ENCODE measurements at regions not wholly inside any gene's neighbourhood (a gene's known extent, or its start where the extent isn't known, plus 50 kb on each side); places are given as distances from the start of the nearest gene placed in this dataset.

DNA sequence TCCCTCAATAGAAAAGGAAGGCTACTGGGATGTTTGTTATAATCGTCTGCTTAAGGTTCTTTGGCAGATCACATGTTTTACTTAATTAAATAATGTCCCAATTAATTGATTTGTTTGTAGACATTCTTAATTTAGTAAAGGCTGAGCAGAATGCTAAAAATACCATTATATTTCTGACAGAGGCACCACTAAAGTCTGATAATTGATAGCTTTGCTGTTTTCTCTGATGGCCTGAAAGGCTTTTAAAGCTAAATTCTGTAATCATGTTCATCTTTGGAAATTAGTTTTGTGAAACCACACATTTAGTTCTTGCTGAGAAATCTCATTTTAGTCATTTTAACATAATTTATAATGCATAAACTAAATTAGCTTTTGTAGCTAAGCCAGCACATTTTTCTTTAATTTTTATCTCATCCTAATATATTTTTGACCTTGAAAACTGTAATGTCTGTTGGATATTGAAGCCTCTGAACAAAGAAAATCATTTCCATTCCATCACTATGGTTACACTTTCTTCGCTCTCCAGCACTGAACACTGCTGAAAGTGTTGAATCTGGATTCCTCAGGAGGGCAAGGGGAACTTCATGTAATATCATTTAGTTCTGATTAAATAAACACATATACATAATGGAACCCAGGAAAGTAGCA is 329.4 kb downstream of the ELAVL2 start:
- H2AFZ ChIP-seq, result no peak overlapping the region
- no peak overlapping the region for H3K9ac ChIP-seq
- no peak overlapping the region for H3K4me3 ChIP-seq (ENCODE audit: low read depth, low read length)
- no peak overlapping the region for H3K27ac ChIP-seq
- no peaks in the 10 kb centered on the region for H3K79me2 ChIP-seq
- TF ChIP-seq CTCF (IDR thresholded peaks at IDR 0.05), result no peak
- H3K4me1 ChIP-seq, result no peaks in the 10 kb centered on the region
- no peaks in the 10 kb centered on the region for H3K27me3 ChIP-seq (ENCODE audit: control insufficient read depth, insufficient read depth, low read length)
- no peaks in the 10 kb centered on the region for H3K36me3 ChIP-seq (ENCODE audit: control insufficient read depth, insufficient read depth, low read length)
- no peak overlapping the region for H3K4me2 ChIP-seq (ENCODE audit: low read length)
- no peaks in the 10 kb centered on the region for H3K9me3 ChIP-seq (ENCODE audit: control insufficient read depth, low read length)

DNA sequence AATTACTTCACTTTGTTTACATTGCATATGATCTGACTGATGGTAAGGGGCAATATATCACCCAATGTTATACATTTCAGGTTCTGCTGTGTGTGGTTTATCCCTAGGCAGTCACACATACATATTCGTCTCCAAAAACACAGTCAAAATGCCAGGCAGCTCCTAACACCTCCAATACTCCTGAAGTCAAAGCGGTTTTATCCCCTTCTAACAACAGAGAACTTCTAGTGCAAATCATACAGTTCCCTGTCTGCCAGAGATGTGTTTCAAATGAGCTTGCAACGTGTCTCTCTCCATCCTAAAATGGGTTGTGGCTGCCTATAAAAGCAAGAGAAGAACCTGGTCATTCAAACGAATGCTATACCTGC is 328.9 kb downstream of the ELAVL2 start:
- Histone ChIP-seq H2AFZ (no peak overlapping the region), H3K27me3 (ENCODE audit: control insufficient read depth, insufficient read depth, low read length) (no peaks in the 10 kb centered on the region), H3K27ac (no peak overlapping the region), H3K36me3 (ENCODE audit: control insufficient read depth, insufficient read depth, low read length) (no peaks in the 10 kb centered on the region), H3K79me2 (no peaks in the 10 kb centered on the region), H3K4me3 (ENCODE audit: low read depth, low read length) (no peak overlapping the region), H3K4me1 (no peaks in the 10 kb centered on the region), H3K4me2 (ENCODE audit: low read length) (no peak overlapping the region), H3K9ac (no peak overlapping the region), H3K9me3 (ENCODE audit: control insufficient read depth, low read length) (no peaks in the 10 kb centered on the region)
- TF ChIP-seq CTCF (IDR thresholded peaks at IDR 0.05), result no peak

DNA sequence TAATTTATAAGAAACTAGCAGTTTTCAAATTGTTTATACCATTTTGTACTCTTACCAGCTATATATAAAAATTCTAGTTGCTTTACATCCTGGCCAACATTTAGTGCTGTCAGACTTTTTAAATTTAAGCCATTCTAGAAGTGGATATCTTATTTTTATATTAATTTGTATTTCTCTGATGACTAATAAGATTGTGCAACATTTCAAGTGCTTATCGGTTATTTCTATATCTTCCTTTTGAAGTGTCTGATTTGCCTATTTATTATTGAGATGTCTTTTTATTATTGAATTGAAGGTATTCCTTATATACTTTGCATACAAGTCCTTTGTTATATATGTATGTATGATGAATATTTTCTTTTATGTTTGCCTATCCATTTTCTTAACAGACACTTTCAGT is 324.0 kb downstream of the ELAVL2 start:
- Histone ChIP-seq H3K4me2 (ENCODE audit: low read length) (no peak overlapping the region), H3K27me3 (ENCODE audit: control insufficient read depth, insufficient read depth, low read length) (no peaks in the 10 kb centered on the region), H3K36me3 (ENCODE audit: control insufficient read depth, insufficient read depth, low read length) (no peaks in the 10 kb centered on the region), H3K4me3 (ENCODE audit: low read depth, low read length) (no peak overlapping the region), H3K27ac (no peak overlapping the region), H3K9ac (no peak overlapping the region), H3K79me2 (no peaks in the 10 kb centered on the region), H3K4me1 (no peaks in the 10 kb centered on the region), H3K9me3 (ENCODE audit: control insufficient read depth, low read length) (no peaks in the 10 kb centered on the region), H2AFZ (no peak overlapping the region)
- TF ChIP-seq CTCF (IDR thresholded peaks at IDR 0.05), result no peak

DNA sequence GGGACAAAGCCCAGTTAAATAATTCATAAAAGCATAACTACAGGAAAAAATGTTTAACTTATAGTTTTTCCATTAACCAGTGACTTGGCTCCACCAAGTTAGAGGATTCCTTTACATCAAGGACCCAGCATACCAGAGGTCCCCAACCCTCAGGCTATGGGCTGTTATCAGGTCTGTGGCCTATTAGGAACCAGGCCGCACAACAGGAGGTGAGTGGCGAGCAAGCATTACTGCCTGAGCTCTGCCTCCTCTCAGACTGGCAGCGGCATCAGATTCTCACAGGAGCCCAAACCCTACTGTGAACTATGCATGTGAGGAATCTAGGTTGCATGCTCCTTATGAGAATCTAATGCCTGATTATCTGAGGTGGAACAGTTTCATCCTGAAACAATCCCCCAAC is 303.1 kb downstream of the ELAVL2 start:
- no peaks in the 10 kb centered on the region for H3K79me2 ChIP-seq
- no peaks in the 10 kb centered on the region for H3K27me3 ChIP-seq (ENCODE audit: control insufficient read depth, insufficient read depth, low read length)
- no peak overlapping the region for H2AFZ ChIP-seq
- H3K36me3 ChIP-seq (ENCODE audit: control insufficient read depth, insufficient read depth, low read length), result no peaks in the 10 kb centered on the region
- TF ChIP-seq CTCF (IDR thresholded peaks at IDR 0.05), result no peak
- H3K4me2 ChIP-seq (ENCODE audit: low read length), result no peak overlapping the region
- no peaks in the 10 kb centered on the region for H3K4me1 ChIP-seq
- no peak overlapping the region for H3K27ac ChIP-seq
- no peaks in the 10 kb centered on the region for H3K9me3 ChIP-seq (ENCODE audit: control insufficient read depth, low read length)
- H3K4me3 ChIP-seq (ENCODE audit: low read depth, low read length), result no peak overlapping the region
- no peak overlapping the region for H3K9ac ChIP-seq

DNA sequence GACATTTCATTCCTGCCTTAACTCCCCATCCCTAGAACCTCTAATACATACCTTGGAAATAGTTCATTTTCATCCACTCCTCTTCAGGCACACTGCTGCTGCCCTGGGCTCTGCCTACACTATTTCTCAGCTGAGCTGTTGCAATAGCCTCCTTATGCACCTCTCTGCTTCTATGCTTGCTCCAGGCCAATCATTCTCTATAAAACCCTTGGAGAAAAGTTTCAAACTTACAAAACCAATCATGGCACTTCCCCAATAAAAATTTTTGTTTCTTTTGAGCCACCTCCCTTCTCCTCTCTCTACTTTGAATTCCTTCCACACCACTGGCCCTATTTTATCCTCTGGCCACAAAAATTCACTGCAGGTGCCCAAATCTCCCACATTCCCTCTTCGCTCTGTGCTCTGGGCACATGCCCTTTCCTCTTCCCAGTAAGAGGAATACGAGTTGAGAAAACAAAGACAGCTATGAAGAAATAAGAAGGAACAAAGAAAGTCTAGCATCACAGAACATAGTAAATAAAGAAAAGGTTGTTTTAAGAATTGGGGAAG is 301.4 kb downstream of the ELAVL2 start:
- Histone ChIP-seq H3K4me3 (ENCODE audit: low read depth, low read length) (no peak overlapping the region), H3K36me3 (ENCODE audit: control insufficient read depth, insufficient read depth, low read length) (no peaks in the 10 kb centered on the region), H3K4me2 (ENCODE audit: low read length) (no peak overlapping the region), H3K79me2 (no peaks in the 10 kb centered on the region), H3K27me3 (ENCODE audit: control insufficient read depth, insufficient read depth, low read length) (no peaks in the 10 kb centered on the region), H3K9ac (no peak overlapping the region), H3K27ac (no peak overlapping the region), H3K4me1 (no peaks in the 10 kb centered on the region), H2AFZ (no peak overlapping the region), H3K9me3 (ENCODE audit: control insufficient read depth, low read length) (no peaks in the 10 kb centered on the region)
- TF ChIP-seq CTCF (IDR thresholded peaks at IDR 0.05), result no peak

All from parathyroid adenoma (tissue), 2 donors.